ENCODE measurements at regions not wholly inside any gene's neighbourhood (a gene's known extent, or its start where the extent isn't known, plus 50 kb on each side); places are given as distances from the start of the nearest gene placed in this dataset.

GRCh38 chr2:8139668-8140200 is 542.1 kb upstream of the ID2 start:
- Mint-ChIP-seq H3K9me3 (no peaks in the 10 kb centered on the region), H3K4me1 (peaks cover 2% of the 10 kb centered on the region), H3K27ac (no peak overlapping the region), H3K36me3 (ENCODE audit: low read depth) (no peaks in the 10 kb centered on the region), H3K4me3 (no peak overlapping the region), H3K27me3 (peaks cover 15% of the 10 kb centered on the region)
- ChIA-PET CTCF (no interaction called here), POLR2A (no interaction called here)
- TF ChIP-seq CTCF (IDR thresholded peaks at IDR 0.05) = no peak
- DNase-seq (no peak), ATAC-seq (ENCODE audit: low read depth) (no peak)
- intact Hi-C loops (cut with micrococcal nuclease) = no loop called here

GRCh38 chr2:8141079-8141707 is 540.7 kb upstream of the ID2 start:
- Mint-ChIP-seq H3K4me3 (no peak overlapping the region), H3K27me3 (peaks cover 15% of the 10 kb centered on the region), H3K27ac (no peak overlapping the region), H3K4me1 (no peaks in the 10 kb centered on the region), H3K36me3 (ENCODE audit: low read depth) (no peaks in the 10 kb centered on the region), H3K9me3 (no peaks in the 10 kb centered on the region)
- ChIA-PET POLR2A (no interaction called here), CTCF (no interaction called here)
- DNase-seq = no peak
- intact Hi-C loops (cut with micrococcal nuclease) = no loop called here
- no peak for TF ChIP-seq CTCF (IDR thresholded peaks at IDR 0.05)
- no peak for ATAC-seq (ENCODE audit: low read depth)

- H3K36me3 Mint-ChIP-seq (ENCODE audit: low read depth) = no peaks in the 10 kb centered on the region
- no peak for ATAC-seq (ENCODE audit: low read depth)
- H3K4me1 Mint-ChIP-seq = no peaks in the 10 kb centered on the region
- H3K4me3 Mint-ChIP-seq = no peak overlapping the region
- intact Hi-C loops (cut with micrococcal nuclease) = no loop called here
- ChIA-PET POLR2A (no interaction called here), CTCF (no interaction called here)
- peaks cover 13% of the 10 kb centered on the region for H3K27me3 Mint-ChIP-seq
- no peak for DNase-seq
- no peak for TF ChIP-seq CTCF (IDR thresholded peaks at IDR 0.05)
- H3K27ac Mint-ChIP-seq = no peak overlapping the region
- H3K9me3 Mint-ChIP-seq = no peaks in the 10 kb centered on the region
Observed at GRCh38 chr2:8141780-8142179, 540.1 kb upstream of the ID2 start.

- intact Hi-C loops (cut with micrococcal nuclease) = no loop called here
- no peaks in the 10 kb centered on the region for H3K36me3 Mint-ChIP-seq (ENCODE audit: low read depth)
- DNase-seq (no peak), ATAC-seq (ENCODE audit: low read depth) (no peak)
- H3K4me3 Mint-ChIP-seq = no peak overlapping the region
- no peaks in the 10 kb centered on the region for H3K9me3 Mint-ChIP-seq
- TF ChIP-seq CTCF (IDR thresholded peaks at IDR 0.05) = no peak
- H3K4me1 Mint-ChIP-seq = no peaks in the 10 kb centered on the region
- ChIA-PET POLR2A (no interaction called here), CTCF (no interaction called here)
- peaks cover 12% of the 10 kb centered on the region for H3K27me3 Mint-ChIP-seq
- H3K27ac Mint-ChIP-seq = no peak overlapping the region
Observed at GRCh38 chr2:8142461-8142860, 539.4 kb upstream of the ID2 start.

- intact Hi-C loops (cut with micrococcal nuclease) = no loop called here
- H3K27ac Mint-ChIP-seq = no peak overlapping the region
- H3K9me3 Mint-ChIP-seq = no peaks in the 10 kb centered on the region
- H3K27me3 Mint-ChIP-seq = peaks cover 19% of the 10 kb centered on the region
- CTCF ChIA-PET = no interaction called here
- no peak for DNase-seq
- no peaks in the 10 kb centered on the region for H3K4me1 Mint-ChIP-seq
- POLR2A ChIA-PET = no interaction called here
- no peak for ATAC-seq (ENCODE audit: low read depth)
- TF ChIP-seq CTCF (IDR thresholded peaks at IDR 0.05) = no peak
- H3K4me3 Mint-ChIP-seq = no peak overlapping the region
- no peaks in the 10 kb centered on the region for H3K36me3 Mint-ChIP-seq (ENCODE audit: low read depth)
Observed at GRCh38 chr2:8144131-8144631, 537.7 kb upstream of the ID2 start.

Data from activated B cell treated with CpG ODN at 0.5 μM for 24 hours (primary cell).